ENCODE measurements at regions not wholly inside any gene's neighbourhood (a gene's known extent, or its start where the extent isn't known, plus 50 kb on each side); places are given as distances from the start of the nearest gene placed in this dataset.

GRCh38 chr10:35699848-35700486 lies 57.9 kb upstream of the FZD8 start:
- no peak for DNase-seq (ENCODE audit: low read depth in 2 of 2)

DNA sequence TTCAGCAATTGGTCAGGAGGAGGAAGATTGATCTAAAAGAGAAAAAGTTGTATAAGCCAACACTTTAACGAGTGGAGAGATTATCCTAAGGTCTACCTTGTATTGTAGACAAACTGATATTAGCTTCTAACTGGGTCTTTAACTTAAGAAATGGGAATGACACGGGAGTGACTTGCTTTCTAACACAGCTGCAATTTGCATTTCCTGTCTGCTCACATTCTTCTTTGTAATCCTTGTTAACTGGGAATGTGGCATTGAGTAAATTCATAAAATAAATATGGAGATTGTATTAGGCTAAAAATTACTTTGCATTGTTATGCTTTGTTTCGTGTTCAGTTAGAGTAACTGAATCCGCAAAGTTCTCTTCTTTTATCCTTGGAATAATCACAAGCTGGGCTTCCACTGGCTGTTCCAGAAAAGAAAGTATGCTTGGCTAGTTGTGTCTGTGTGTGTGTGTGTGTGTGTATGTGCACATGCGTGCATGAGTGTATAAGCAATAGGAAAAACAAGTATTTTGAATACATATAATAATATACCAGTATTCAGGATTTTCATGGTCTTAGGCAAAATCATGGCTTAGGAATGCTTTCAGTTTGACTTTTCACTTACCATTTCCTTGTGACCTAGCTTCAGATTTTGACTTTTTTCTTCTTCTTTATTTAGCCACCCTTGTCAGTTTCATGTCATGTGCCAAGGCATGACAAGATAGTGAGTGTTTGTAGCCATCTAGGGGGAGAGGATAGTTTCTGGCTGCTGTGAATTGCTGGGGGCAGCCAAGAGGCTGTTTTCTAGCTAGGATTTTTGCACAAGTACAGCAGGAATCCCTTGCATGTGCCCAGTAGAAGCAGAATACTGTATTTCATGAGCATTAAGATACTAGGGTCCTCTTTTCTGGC lies 54.5 kb upstream of the FZD8 start:
- DNase-seq (ENCODE audit: low read depth in 2 of 2), result no peak

DNA sequence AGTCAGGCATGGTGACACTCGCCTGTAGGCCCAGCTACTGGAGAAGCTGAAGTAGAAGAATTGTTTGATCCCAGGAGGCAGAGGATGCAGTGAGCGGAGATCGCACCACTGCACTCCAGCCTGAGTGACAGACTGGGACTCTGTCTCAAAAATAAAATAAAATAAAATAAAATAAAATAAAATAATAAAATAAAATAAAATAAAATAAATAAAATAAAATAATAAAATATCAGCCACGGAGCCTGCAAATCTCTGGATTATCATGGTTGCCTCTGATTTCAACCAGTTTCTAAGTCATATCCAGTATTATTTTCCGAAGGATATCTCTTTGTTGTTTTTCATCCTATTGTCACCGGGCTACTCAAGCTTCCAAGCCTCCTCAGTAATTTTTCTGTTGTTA lies 51.7 kb upstream of the FZD8 start:
- no peak for DNase-seq (ENCODE audit: low read depth in 2 of 2)

Data from stimulated activated CD4-positive, alpha-beta T cell treated with anti-CD3 and anti-CD28 coated beads, Interleukin-15, amount 100 ng/mL, for 48 hours (primary cell).